HepG2 (cell line): ENCODE measurements at regions not wholly inside any gene's neighbourhood (a gene's known extent, or its start where the extent isn't known, plus 50 kb on each side); places are given as distances from the start of the nearest gene placed in this dataset.

Experiments
- ATAC-seq: fragments of 200-7000 bp; cut with Tn5 transposase; 3 replicates; pipeline ENCODE4 v1.9.1; 2020; ENCODE audit warnings: mild to moderate bottlenecking, moderate library complexity
- BruUV-seq: library from RNA; stranded (reverse); fragments of 400-500 nt; replicated peaks from 2 replicates; lab custom pipeline; 2021; lab: Mats Ljungman, UMichigan
- CTCF ChIA-PET: fragments of 300-600 bp; formaldehyde crosslinking; extraction: SDS; loops from one replicate; lab custom pipeline; 2021; ENCODE audit warnings: low total read pairs, inconsistent platforms, low intra/inter-chr PET ratio; lab: Yijun Ruan, JAX
- POLR2A ChIA-PET: fragments of 350-600 bp; sonication (Branson Sonifier 250); formaldehyde crosslinking; loops from one replicate; lab custom pipeline; 2020; ENCODE audit warnings: antibody characterized with exemption, inconsistent platforms; lab: Yijun Ruan, JAX
- DNase-seq: peaks from one replicate; pipeline ENCODE4 v3.0.0-alpha.2; 2015; ENCODE audit warnings: low spot score
- FAIRE-seq: peaks from 3 replicates; lab custom pipeline; 2011; peaks lifted over from hg19 to GRCh38; lab: Jason Lieb, UNC
- H2AFZ ChIP-seq: one replicate; pipeline ENCODE4 v1.6.1; 2011; ENCODE audit warnings: low read length, inconsistent platforms
- H3K27ac ChIP-seq: fragments of 300-600 bp; 3 replicates; pipeline ENCODE4 v1.8.0; 2011; ENCODE audit warnings: mixed run types, mild to moderate bottlenecking, mixed read lengths, low read length, inconsistent platforms; ENCODE audit not compliant: insufficient read depth; ENCODE audit errors: extremely low read length
- H3K27me3 ChIP-seq, 2 experiments: fragments of 200-600 bp in 1 of 2; 2 replicates in 1 of 2; 3 replicates in 1 of 2; pipeline versions ENCODE4 v1.6.0 to v1.8.0; 2011; ENCODE audit warnings: low read length in 2 of 2, mild to moderate bottlenecking in 2 of 2, moderate library complexity in 2 of 2, inconsistent platforms in 1 of 2; ENCODE audit not compliant: insufficient read depth in 2 of 2, control insufficient read depth in 1 of 2
- H3K36me3 ChIP-seq, 2 experiments: fragments of 200-600 bp in 1 of 2; replicated peaks in 1 of 2; 2 replicates in 1 of 2; 3 replicates in 1 of 2; pipeline versions ENCODE4 v1.5.1 to v1.8.0; 2011; ENCODE audit warnings: low read length in 2 of 2, inconsistent platforms in 1 of 2; ENCODE audit not compliant: insufficient read depth in 2 of 2, control insufficient read depth in 1 of 2
- H3K4me1 ChIP-seq: 2 replicates; pipeline ENCODE4 v1.5.1; 2012; ENCODE audit warnings: low read length, inconsistent platforms; ENCODE audit not compliant: insufficient read depth
- H3K4me2 ChIP-seq: 2 replicates; pipeline ENCODE4 v1.6.0; 2011; ENCODE audit warnings: low read depth, low read length, inconsistent platforms
- H3K4me3 ChIP-seq, 3 experiments: fragments of 200-600 bp in 1 of 3; sonication (generic), shearing (Covaris generic) in 1 of 3; replicated peaks in 1 of 3; 2 replicates each; pipeline ENCODE4 v1.5.1; 2011 to 2016; ENCODE audit warnings: low read length in 3 of 3, inconsistent platforms in 2 of 3, low read depth in 2 of 3, mild to moderate bottlenecking in 2 of 3, control low read depth in 1 of 3, mixed read lengths in 1 of 3; ENCODE audit not compliant: insufficient read depth in 1 of 3
- H3K79me2 ChIP-seq: one replicate; pipeline ENCODE4 v1.6.1; 2011; ENCODE audit warnings: low read length, inconsistent platforms; ENCODE audit not compliant: insufficient read depth
- H3K9ac ChIP-seq: 2 replicates; pipeline ENCODE4 v1.6.0; 2011; ENCODE audit warnings: mild to moderate bottlenecking, low read depth, low read length, inconsistent platforms; ENCODE audit not compliant: insufficient read depth
- H3K9me3 ChIP-seq: 2 replicates; pipeline ENCODE4 v1.5.1; 2012; ENCODE audit warnings: mild to moderate bottlenecking, low read length
- H4K20me1 ChIP-seq: 2 replicates; pipeline ENCODE4 v1.6.0; 2011; ENCODE audit warnings: inconsistent platforms, mild to moderate bottlenecking, low read length, moderate library complexity; ENCODE audit not compliant: insufficient read depth
- ATRX ChIP-seq: sonication (generic); formaldehyde crosslinking; IDR thresholded peaks from 2 replicates; pipeline ENCODE4 v1.4.0; 2020; ENCODE audit warnings: missing genetic modification reagents, borderline replicate concordance
- ETV5 ChIP-seq: IDR thresholded peaks from 2 replicates; pipeline ENCODE4 v1.6.1; 2018; ENCODE audit warnings: missing biosample characterization, missing genetic modification reagents, inconsistent platforms, borderline replicate concordance
- GABPA ChIP-seq, 2 experiments: IDR thresholded peaks; 2 replicates each; pipeline ENCODE4 v1.6.1; 2011 to 2016; ENCODE audit warnings: low read depth in 2 of 2, low read length in 1 of 2, missing biosample characterization in 1 of 2, missing genetic modification characterization in 1 of 2
- MBD4 ChIP-seq: IDR thresholded peaks from 2 replicates; pipeline ENCODE4 v1.6.1; 2012; ENCODE audit warnings: low read length, inconsistent platforms, borderline replicate concordance
- PTBP1 ChIP-seq: fragments of 200-400 bp; formaldehyde crosslinking; IDR thresholded peaks from 2 replicates; pipeline ENCODE4 v1.6.1; 2018; ENCODE audit warnings: low read length, low read depth; ENCODE audit not compliant: poor library complexity, severe bottlenecking
- SMARCC2 ChIP-seq: fragments of 450-650 bp; IDR thresholded peaks from 2 replicates; pipeline ENCODE4 v1.6.1; 2017; ENCODE audit warnings: antibody characterized with exemption, mild to moderate bottlenecking
- TAF15 ChIP-seq: fragments of 200-400 bp; formaldehyde crosslinking; IDR thresholded peaks from one replicate; pipeline ENCODE4 v1.6.1; 2018; ENCODE audit warnings: mild to moderate bottlenecking, low read depth, low read length; ENCODE audit not compliant: poor library complexity, severe bottlenecking
- TBL1XR1 ChIP-seq: fragments of 150-350 bp; IDR thresholded peaks from 2 replicates; pipeline ENCODE4 v1.6.1; 2014; ENCODE audit warnings: borderline replicate concordance, low read length; ENCODE audit not compliant: partially characterized antibody
- TOE1 ChIP-seq: sonication (generic); formaldehyde crosslinking; IDR thresholded peaks from 2 replicates; pipeline ENCODE4 v1.4.0; 2020; ENCODE audit warnings: mild to moderate bottlenecking, missing genetic modification reagents
- TRIM24 ChIP-seq: sonication (generic); formaldehyde crosslinking; IDR thresholded peaks from 2 replicates; pipeline ENCODE4 v1.8.0; 2022; ENCODE audit warnings: mild to moderate bottlenecking, missing genetic modification reagents
- ZFP90 ChIP-seq: sonication (generic); formaldehyde crosslinking; IDR thresholded peaks from 2 replicates; pipeline ENCODE4 v1.8.0; 2022; ENCODE audit warnings: missing genetic modification reagents, mild to moderate bottlenecking, inconsistent platforms, borderline replicate concordance
- WGBS: methylation state at CpG from one replicate; pipeline ENCODE4 v1.1.6; 2017; ENCODE audit warnings: low lambda C conversion rate; 5-methylcytosine and 5-hydroxymethylcytosine counted together
- in situ Hi-C: cut with HindIII; loops from 2 replicates; pipeline ENCODE4 v1.10.0; 2017; ENCODE audit warnings: low pct_unique_long_range_greater_than_20kb; ENCODE audit not compliant: extremely low pct_ligation_motif_present
- intact Hi-C: fragments of 100-400 bp; cut with micrococcal nuclease; formaldehyde crosslinking; loops from one replicate; pipeline ENCODE4 v1.10.0; 2022; ENCODE audit not compliant: unreplicated experiment
- TF ChIP-seq, protein P1 (sequence below): sonication (generic); formaldehyde crosslinking; IDR thresholded peaks from 2 replicates; pipeline ENCODE4 v1.4.0; 2020; ENCODE audit warnings: mild to moderate bottlenecking, low read depth, missing genetic modification reagents
- TF ChIP-seq, protein P2 (sequence below): fragments of 450-650 bp; IDR thresholded peaks from 2 replicates; pipeline ENCODE4 v1.6.1; 2017; ENCODE audit warnings: mild to moderate bottlenecking

DNA sequence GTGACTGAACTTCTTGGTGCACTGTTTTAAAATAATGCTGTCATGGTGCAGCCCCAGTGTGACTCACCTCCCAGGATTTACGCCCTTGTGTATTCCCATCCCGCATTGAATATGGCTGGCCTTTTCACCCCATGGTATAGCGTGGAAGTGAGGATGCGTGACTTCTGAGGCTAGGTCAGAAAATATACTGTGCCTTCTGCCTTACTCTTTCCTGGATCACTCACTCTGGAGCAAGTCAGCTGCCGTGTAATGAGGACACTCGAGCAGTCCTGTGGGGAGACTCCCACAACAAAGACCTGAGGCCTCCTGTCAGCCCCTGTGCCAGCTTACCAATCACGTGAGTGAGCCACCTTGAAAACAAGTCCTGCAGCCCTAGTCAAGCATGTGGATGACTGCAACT lies 471.9 kb upstream of the KIRREL3 start:
- ChIA-PET POLR2A (no interaction called here), CTCF (no interaction called here)
- Histone ChIP-seq H3K9ac (no peak overlapping the region), H3K27ac (no peak overlapping the region), H3K4me1 (no peaks in the 10 kb centered on the region), H3K79me2 (no peaks in the 10 kb centered on the region), H3K4me2 (no peak overlapping the region), H3K36me3 (no peaks in the 10 kb centered on the region), H2AFZ (no peak overlapping the region), H4K20me1 (no peaks in the 10 kb centered on the region), H3K9me3 (peaks cover 23% of the 10 kb centered on the region), H3K4me3 (no peak overlapping the region), H3K27me3 (no peaks in the 10 kb centered on the region)
- DNase-seq (no peak), FAIRE-seq (no peak), ATAC-seq (no peak)
- no peak for TF ChIP-seq TOE1 (CRISPR knock-in tag)
- TF ChIP-seq MBD4: no peak
- no peak for TF ChIP-seq TAF15
- WGBS: 25% methylated on average over 7 of the region's 7 CpGs
- no TSS peak for BruUV-seq
- intact Hi-C loops: no loop called here
- in situ Hi-C loops: no loop called here

DNA sequence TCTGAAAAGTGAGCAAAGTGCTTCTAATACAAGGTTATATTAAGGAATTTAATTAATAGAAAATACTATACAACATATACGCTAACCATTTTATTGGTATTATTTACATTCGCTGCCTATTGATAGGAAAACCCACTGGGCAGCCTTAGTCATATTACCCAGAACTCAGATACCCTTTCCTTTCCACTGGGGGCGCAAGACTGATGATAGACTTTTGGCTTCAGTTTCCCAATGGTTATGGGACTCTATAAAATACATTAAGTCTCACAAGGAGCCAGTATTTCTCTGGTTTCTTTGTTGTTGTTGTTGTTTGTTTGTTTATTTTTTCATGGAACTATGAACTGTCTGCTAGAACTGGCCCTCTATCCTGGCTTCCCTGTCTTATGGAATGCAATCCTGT lies 471.1 kb upstream of the KIRREL3 start:
- Histone ChIP-seq H3K4me1 (no peaks in the 10 kb centered on the region), H3K36me3 (no peaks in the 10 kb centered on the region)
- no peak for DNase-seq
- 3% methylated on average over 3 of the region's 3 CpGs for WGBS
- in situ Hi-C loops: no loop called here
- no peak for TF ChIP-seq ZFP90
- TF ChIP-seq TRIM24 (CRISPR knock-in tag): no peak
- TF ChIP-seq GABPA (IDR thresholded peaks at IDR 0.05; ENCODE audit: low read depth, low read length): no peak
- no peak for TF ChIP-seq GABPA (CRISPR knock-in tag; IDR thresholded peaks at IDR 0.05; ENCODE audit: low read depth)
- TF ChIP-seq TBL1XR1: no peak
- no peak for TF ChIP-seq PTBP1
- TF ChIP-seq, protein P1, sequence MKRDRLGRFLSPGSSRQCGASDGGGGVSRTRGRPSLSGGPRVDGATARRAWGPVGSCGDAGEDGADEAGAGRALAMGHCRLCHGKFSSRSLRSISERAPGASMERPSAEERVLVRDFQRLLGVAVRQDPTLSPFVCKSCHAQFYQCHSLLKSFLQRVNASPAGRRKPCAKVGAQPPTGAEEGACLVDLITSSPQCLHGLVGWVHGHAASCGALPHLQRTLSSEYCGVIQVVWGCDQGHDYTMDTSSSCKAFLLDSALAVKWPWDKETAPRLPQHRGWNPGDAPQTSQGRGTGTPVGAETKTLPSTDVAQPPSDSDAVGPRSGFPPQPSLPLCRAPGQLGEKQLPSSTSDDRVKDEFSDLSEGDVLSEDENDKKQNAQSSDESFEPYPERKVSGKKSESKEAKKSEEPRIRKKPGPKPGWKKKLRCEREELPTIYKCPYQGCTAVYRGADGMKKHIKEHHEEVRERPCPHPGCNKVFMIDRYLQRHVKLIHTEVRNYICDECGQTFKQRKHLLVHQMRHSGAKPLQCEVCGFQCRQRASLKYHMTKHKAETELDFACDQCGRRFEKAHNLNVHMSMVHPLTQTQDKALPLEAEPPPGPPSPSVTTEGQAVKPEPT (CRISPR knock-in tag): no peak
- TF ChIP-seq, protein P2, sequence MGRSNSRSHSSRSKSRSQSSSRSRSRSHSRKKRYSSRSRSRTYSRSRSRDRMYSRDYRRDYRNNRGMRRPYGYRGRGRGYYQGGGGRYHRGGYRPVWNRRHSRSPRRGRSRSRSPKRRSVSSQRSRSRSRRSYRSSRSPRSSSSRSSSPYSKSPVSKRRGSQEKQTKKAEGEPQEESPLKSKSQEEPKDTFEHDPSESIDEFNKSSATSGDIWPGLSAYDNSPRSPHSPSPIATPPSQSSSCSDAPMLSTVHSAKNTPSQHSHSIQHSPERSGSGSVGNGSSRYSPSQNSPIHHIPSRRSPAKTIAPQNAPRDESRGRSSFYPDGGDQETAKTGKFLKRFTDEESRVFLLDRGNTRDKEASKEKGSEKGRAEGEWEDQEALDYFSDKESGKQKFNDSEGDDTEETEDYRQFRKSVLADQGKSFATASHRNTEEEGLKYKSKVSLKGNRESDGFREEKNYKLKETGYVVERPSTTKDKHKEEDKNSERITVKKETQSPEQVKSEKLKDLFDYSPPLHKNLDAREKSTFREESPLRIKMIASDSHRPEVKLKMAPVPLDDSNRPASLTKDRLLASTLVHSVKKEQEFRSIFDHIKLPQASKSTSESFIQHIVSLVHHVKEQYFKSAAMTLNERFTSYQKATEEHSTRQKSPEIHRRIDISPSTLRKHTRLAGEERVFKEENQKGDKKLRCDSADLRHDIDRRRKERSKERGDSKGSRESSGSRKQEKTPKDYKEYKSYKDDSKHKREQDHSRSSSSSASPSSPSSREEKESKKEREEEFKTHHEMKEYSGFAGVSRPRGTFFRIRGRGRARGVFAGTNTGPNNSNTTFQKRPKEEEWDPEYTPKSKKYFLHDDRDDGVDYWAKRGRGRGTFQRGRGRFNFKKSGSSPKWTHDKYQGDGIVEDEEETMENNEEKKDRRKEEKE: no peak
- TF ChIP-seq SMARCC2: no peak
- no peak for TF ChIP-seq ATRX (CRISPR knock-in tag)
- no peak for TF ChIP-seq ETV5
- TF ChIP-seq, all 625 proteins: peak for 0
- Histone ChIP-seq H3K27ac (no peak overlapping the region), H3K9ac (no peak overlapping the region), H3K4me3 (no peak overlapping the region), H4K20me1 (no peaks in the 10 kb centered on the region), H3K79me2 (no peaks in the 10 kb centered on the region), H3K9me3 (peaks cover 16% of the 10 kb centered on the region), H3K27me3 (no peaks in the 10 kb centered on the region), H2AFZ (no peak overlapping the region), H3K4me2 (no peak overlapping the region)
- no peak for ATAC-seq
- POLR2A ChIA-PET: no interaction called here
- no peak for FAIRE-seq
- intact Hi-C loops: no loop called here
- CTCF ChIA-PET: no interaction called here
- no TSS peak for BruUV-seq
